HL-60 (cell line): ENCODE measurements at regions not wholly inside any gene's neighbourhood (a gene's known extent, or its start where the extent isn't known, plus 50 kb on each side); places are given as distances from the start of the nearest gene placed in this dataset.

Experiments
- CTCF ChIP-seq: IDR thresholded peaks from one replicate; pipeline ENCODE4 v1.5.1; 2011; ENCODE audit warnings: low read length, control low read depth, inconsistent platforms; ENCODE audit not compliant: insufficient read depth
- POLR2AphosphoS5 ChIP-seq: IDR thresholded peaks from 2 replicates; pipeline ENCODE4 v1.6.1; 2012; ENCODE audit warnings: low read depth
- REST ChIP-seq: IDR thresholded peaks from 2 replicates; pipeline ENCODE4 v1.6.1; 2012; ENCODE audit warnings: low read depth; ENCODE audit not compliant: insufficient replicate concordance

GRCh38 chr14:25557466-25557865 is 507.5 kb upstream of the STXBP6 start:
- TF ChIP-seq CTCF, result no peak
- no peak for TF ChIP-seq REST
- no peak for TF ChIP-seq POLR2AphosphoS5
